Activated naive CD4-positive, alpha-beta T cell treated with anti-CD3 and anti-CD28 coated beads, Interleukin-2, amount 50 U/mL, for 16 hours (primary cell): ENCODE measurements at regions not wholly inside any gene's neighbourhood (a gene's known extent, or its start where the extent isn't known, plus 50 kb on each side); places are given as distances from the start of the nearest gene placed in this dataset.

Experiments used
- DNase-seq: peaks from one replicate; pipeline ENCODE4 v3.0.0-alpha.2; 2020

DNA sequence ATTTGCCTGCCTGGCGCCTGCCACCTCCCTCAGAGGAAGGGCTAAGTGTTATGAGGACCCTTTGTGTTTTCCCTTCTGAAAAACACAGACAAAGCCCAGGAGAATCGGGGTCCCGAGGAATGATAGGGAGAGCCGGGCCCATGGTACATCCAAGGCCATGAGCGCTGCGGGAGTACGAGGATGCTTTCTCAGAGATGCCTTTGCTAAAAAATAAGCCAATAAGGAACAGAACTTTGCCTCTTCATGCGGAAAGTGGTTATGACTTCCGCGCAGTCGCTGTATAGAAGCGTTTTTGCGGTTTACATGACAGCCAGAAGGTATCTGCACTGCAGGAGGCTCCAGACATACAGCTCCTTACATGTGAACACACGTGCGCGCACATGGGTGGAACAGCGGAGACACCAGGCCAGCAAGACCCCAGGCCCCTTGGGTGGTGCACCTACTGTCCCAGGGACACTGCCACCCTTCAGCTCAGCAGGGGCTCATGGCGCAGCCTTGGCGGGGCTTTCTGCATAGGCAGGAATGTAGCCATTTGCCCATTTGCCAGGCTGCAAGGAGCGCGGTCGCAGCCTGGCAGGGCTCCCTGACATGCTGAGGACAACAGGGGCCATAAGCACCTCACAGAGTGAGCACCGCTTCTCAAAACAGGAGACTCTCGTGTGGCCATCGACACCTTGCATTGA lies 252.4 kb upstream of the SALL3 start:
- DNase-seq = no peak

DNA sequence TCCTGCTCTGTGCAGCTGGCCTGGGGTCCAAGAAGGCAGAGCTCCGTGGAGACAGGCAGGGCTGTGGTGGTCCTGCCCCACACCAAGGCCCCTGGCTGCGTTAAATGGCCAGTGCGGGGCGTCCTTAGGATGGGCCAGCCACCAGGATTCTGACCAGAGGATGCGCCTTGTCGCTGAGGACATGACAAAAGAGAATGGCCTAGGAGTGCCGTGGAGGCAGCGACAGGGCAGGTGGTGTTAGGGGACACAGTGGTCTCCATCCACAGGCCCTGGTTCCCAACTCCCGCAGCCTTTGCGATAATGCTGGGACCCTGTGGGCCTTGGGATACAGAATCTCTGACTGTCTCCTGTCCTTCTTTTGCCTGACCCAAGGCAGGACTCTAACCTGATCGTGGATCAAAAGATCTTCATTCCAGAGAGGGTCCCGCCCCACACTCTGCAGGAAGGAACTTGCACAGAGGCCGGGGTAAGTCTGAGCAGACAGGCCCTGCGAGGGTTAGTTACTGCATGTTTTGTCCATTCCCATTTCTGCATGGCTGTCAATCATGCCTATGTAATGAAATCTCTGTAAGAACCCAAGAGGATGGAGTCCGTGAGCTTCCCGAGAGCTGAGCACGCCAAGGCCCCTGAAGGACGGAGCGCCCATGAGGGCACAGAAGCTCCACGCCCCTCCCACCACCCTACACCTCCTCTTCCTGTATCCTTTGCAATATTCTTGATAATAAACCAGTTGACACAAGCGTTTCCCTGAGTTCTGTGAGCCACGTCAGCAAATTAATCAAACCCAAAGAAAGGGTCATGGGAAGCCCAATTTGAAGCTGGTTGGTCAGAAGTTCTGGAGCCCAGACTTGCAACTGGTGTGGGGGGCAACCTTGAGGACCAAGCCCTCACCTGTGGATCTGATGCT lies 251.5 kb upstream of the SALL3 start:
- no peak for DNase-seq

DNA sequence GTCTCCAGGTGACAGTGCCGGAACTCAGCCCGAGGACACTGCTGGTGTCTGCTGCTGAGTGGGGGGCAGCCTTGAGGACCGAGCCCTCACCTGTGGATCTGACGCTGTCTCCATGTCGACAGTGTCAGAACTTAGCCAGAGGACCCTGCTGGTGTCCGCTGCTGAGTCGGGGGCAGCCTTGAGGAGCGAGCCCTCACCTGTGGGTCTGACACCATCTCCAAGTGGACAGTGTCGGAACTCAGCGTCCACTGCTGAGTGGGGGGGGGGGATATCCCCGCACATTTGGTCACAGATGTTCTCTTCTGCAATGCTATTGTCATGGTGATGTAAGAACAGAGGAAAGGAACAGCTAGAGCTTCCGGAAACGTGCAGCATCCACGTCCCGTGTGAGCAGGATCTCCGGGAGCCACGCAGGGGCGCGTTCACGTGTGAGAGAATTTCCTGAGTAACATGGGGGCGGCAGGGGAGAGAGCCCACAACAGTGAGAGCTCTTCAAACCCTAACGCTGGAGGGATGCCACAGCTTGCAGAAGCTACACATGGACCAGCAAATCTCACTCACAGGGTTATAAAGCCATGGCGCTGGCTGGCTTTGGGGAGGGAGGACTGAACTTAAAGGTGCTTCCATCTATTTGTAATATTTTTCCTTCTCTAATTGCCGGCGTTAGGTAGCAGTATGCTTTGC lies 250.7 kb upstream of the SALL3 start:
- DNase-seq = no peak

DNA sequence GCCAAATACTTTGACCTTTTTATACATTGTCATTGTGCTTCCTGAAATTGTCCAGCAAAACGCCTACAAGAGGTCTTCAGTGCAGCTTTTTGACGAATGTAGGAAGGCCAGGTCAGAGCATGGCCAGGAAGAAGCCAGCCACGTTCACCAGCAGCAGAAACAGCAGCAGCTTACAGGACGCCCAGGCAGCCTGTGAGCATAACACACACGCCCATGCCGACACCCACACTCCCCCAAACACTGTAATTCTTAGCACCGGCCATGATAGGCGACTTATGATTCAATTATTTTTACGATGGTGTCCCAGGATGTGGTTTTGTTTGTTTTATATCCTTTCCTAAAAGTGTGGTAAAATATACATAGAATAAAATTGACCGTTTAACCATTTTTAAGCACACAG lies 249.1 kb upstream of the SALL3 start:
- DNase-seq = no peak

DNA sequence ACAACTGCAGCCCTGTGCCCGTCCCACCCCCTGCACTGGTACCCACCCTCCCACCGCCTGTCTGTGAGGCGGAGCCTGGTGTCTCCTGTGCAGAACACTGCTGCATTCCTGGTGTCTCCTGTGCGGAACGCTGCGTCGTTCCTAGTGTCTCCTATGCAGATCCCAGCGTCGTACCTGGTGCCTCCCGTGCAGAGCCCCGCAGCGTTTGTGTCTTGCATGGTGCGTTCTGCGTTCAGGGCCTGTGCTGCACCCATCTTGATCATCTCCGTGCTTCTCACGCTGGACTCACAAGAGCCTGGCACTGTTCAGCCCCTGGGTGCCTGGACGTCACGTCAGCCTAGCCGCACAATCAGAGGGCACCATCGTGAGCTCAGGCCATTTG lies 248.6 kb upstream of the SALL3 start:
- no peak for DNase-seq

DNA sequence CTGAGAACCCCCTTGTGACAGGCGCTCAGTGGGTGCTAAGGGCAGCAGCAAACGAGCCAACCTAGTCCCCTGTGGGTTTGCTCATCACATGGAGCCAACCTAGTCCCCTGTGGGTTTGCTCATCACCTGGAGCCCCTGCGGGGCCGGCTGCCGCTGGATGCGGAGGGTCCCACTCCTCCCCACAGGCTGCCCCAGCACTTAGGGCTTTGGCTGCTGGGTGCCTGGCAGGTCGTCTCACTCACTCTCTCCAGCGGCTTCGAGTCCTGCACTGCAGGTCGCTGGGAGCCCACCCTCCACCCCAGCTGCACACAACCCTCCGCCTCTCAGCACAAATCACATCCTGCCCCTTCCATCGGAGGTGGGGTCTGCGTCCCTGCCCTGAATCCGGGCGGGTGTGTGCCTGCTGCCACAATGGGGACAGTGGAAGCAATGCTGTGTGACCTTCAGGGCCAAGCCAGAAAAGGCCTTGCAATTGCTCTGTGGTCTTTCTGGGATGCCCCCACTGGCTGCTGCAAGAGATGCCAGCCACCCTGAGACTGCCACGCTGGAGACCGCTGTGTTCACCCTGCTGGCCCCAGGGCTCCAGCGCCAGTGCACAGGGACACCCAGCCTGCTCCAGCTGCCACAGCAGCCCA lies 248.1 kb upstream of the SALL3 start:
- DNase-seq = no peak

DNA sequence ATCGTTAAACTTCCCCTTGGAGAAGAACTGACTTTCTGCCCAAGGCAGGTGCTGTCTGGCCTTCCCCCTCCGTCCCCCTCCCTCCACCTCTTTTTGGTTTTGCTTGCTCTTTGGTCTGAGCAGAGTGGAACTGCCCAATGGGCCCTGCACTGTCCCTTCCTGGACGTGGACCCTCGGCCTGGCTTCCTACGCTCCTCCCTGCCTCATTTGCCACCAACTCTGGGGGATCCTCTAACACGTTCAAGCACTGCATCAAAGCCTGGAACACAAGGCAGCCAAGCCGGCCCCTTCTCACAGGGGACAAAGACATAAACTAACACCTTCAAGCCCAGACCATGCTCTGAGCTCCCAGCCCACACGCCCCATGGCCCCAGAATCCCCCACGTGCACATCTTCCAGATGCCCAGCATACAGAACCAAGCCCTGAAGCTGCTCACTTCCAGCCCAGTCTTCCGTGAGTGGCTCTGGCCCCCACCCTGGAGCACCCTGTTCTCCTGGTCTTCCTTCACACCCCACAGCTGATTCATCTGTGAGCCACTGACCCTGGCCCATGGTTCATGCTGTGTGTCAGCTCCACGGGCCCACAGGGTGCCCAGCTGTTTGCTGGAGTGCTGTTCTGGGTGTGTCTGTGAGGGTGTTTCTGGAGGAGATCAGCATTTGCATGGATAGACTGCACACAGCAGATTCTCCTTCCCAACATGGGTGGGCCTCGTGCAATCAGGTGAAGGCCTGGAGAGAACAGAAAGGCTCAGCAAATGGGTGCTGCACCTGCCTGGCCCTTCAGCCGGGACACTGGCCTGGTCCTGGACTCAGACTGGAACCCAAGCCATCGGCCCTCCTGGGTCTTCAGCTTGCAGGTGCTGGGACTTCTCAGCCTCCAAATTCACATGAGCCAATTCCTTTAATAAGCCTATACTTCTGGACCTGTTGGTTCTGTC lies 247.1 kb upstream of the SALL3 start:
- no peak for DNase-seq

DNA sequence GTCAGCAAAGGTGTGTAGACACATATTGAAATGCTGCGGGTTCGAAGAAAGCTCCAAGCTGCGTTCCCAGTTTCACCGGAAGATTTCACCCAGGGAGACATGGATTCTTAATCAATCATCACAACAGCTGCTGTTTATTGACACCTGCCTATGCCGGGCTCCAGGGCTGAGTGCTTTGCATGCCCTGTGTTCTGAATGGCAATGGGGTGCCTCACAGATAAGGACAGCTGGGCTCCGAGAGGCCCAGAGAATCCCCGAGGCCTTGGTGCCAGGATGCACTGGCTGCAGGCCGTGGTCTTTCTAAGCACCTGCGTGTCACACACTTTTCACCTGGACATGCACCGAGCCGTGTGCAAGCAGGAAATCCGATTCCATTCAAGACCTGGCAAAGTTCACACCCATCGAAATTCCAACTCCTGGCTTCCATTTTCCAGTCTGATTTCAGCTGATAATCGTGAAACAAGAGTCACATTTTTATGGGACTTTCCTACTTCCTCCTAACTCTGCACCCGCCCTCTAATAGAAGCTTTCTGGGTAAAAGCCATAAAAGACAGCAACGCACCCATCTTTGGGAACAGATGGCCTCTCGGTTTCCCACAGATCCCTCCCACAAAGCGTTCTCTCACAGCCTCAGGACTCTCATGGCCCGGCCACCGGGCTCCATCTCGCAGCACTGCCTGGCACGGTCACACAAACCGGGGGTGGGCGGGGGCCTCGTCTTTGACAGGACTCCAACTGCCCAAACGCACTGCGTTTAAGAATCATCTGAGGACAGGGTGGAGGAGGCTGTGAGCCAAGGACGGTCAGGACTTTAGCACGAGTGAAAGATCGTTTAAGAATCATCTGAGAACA lies 245.6 kb upstream of the SALL3 start:
- no peak for DNase-seq

DNA sequence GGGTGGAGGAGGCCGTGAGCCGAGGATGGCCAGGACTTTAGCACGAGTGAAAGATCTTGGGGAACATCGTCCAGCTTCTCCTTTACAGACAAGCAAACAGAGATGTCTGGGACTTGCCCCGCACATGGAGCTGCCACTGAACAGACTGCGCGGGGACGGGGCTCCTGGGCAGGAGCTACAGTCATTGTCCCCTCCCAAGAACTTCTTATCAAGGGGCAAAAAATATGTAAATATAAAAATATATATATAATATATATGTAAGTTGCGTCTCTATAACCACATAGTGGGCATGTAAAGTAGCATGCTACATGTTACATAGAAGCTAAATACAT lies 245.0 kb upstream of the SALL3 start:
- DNase-seq = no peak

DNA sequence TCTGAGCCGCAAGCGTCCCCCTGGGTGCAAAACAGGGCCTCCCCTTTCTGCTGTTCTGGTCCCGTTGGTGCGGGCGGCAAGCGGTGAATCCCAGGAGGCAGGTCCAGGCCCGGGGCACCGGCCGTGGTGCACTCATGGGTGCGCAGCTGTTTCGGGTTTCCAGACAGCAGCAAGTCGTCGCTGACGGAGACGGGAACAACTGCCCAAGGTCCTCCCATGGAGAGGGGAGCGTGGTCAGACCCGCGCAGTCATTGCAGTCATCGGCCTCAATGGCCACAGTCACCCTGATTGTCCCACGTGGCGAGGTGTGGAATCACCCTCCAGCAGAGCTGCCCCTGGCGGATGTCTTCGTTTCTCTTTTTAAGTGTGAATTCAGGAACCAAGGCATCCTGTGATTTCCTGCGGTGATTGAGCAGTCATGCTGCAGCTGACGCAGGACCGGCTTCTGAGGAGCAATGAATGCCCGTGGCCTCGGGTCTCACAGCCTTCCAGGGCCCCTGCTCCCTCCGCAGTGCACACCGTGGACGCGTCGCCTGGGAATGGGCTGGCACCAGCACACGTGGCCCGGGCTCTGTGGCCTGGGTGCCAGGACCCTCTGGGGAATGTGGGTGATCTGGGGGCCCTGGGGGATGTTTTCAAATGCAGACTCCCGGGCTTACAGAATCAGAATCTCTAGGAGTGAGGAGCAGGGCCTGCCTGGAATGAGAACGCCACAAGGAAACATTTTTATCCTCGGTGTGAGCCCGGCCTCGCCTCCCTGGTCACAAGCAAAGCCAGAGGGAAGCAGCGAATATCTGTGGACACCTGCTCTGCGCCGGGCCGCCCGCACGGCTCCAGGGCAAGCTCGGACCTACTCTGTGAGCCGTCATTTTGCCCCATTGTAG lies 244.2 kb upstream of the SALL3 start:
- no peak for DNase-seq

DNA sequence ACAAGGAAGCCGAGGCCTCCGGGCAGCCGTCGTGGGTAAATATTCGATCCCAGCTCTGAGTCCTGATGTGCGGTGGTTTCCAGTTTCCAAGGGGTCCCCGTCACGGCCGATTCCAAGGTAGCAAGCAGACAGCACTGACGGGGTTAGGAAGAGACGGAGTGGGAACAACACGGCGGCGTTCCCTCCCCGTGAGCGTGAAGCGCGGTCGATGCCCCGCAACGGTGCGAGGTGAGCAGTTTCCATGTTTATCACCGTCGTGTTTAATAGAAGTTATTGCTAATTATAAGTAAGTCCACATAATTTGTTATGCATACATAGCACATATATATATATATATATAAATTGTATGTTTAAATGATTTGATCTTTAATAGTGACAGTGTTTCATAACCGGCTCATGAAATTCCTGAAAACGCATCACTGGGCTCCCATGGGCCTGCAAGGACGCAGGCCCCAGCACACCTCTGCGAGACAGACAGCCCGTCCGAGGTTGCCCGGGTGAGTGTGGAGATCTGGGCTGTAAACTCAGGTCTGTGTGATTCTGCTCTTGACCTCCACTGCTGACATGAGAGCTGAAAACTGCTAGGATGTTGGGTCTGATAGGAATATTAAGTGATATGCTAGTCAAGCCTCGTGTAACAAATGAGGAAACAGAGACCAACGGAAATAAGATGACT lies 243.5 kb upstream of the SALL3 start:
- DNase-seq = no peak

DNA sequence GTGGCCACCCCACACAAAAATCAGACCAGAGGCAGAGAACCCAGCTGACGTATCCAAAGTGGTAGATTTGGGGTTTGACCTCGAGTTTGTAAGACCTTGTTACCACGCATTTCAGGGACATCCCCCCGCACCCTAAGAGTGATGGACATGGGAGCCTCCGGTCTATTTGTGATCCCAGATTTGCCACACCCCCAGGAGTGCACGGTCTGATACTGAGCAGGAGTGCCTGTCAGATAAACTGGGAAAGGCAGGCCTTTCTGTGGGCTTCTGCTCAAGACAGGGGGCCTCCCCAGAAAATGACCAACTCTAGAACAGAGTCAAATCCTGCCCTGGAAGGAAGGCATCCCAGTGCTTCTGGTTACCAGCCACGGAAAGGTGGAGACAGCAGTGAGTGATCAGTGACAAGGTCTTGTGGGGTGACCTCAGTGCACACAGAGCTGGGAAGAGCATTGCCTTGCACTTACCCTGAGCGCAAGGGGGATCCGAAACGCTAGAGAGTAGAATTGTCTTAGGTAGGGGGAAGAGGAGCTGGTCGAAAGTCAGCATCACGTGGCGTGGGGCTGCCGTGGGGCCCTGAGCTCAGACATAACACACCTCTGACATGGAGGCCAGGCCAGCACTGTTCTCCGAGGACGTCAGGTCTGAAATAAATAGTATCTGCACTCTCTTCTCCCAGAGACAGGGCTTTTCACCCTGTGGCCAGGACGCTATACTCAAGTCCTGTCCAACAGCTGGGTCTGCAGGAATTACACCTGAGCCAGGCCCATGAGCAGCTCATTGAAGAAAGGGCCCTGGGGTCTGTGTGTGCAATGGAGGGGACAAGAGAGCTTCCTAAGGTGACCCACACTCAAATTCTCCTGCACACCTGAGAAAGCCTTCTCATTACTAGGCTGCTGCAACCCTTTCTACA lies 242.4 kb upstream of the SALL3 start:
- no peak for DNase-seq

DNA sequence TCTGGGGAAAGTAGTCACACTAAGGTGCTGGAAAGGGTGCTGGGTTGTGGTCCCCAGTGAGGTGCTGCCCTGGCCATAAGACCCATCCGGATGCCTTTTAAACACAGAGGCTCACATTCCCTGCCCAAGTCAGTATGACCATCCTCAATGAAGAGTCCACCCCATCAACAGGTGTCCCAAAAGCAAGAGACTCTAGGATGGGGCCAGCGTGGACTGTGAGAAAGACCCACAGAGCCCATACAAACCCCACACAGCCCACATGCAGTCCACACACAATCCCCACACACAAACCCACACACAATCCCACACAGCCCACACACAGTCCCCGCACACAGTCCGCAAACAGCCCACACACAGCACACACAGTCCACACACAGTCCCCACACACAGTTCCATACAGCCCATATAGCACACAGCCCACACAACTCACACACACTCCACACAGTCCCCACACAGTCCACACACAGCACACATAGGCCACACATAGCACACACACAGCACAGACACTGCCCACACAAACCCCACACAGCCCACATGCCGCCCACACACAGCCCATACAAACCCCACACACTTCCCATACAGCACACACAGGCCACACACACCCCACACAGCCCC lies 241.4 kb upstream of the SALL3 start:
- no peak for DNase-seq

DNA sequence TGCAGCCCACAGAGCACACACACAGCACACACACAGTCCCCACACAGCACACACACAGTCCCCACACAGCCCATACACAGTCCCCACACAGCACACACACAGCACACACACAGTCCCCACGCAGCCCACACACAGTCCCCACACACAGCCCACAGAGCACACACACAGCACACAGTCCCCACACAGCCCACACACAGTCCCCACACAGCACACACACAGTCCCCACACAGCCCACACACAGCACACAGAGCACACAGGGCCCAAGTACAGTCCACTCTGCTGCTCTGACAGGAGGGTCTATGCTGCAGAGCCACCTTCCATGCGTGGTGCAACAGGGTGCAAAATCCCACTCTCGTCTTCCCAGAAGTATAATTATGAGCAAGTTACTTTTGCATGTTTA lies 240.5 kb upstream of the SALL3 start:
- no peak for DNase-seq

DNA sequence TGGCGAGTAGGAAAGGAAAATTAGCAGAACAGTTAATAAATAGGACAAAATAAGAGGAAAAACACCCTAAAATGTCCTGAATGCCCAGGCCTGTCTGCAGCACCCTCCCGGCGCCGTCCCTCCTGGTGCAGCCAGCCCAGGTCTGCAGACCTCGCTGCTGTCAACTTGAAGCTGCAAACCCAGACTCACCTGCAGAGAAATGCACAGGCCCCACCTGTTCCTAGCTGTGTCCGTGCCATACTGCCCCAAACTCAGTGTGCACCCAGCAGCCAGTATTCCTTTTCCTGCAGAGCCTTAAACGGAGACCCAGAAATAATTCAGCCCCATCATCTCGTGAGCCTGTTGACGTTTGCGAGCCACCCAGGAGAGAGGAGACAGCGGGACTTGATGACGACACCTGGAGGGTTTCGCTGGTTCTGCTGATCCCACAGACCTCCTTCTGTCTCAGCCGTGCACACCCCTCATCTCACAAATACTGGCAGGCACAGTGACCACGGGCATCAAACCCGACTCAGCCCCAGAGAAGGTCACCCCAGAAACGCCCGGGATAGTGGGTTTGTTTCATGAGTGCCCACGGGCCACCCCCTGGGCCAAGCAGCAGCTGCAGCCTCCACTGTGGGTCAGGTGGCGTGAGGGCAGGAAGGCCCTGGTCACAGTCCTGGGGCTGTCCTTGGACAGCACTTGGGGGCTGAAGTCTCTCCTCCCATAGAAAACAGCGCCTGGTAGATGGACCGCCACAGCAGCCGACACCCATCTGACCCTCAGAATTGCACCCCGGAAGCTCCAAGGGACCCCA lies 239.5 kb upstream of the SALL3 start:
- DNase-seq = no peak

DNA sequence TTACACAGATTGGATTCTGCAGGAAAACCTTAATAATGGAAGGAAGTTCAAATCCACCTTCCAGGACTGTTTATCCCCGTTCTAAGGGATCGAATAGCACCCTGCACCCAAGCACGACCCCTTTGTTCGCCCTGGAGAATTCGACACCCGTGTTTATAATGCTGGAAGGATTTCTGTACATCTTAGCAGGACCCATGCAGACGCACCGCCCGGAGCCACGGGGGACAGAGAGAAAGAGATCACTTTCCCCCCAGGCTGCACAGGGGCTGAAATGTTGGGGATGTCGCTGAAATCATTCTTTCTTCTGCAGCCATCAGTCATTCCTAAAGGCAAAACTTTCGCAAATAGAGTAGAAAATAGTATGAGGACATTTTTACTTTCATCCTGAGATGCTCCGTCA lies 238.7 kb upstream of the SALL3 start:
- DNase-seq = no peak
